HS-27A (cell line): ENCODE measurements at regions not wholly inside any gene's neighbourhood (a gene's known extent, or its start where the extent isn't known, plus 50 kb on each side); places are given as distances from the start of the nearest gene placed in this dataset.

Source experiments
- DNase-seq: peaks from one replicate; pipeline ENCODE4 v3.0.0-alpha.2; 2012; ENCODE audit warnings: low read depth, missing footprints

DNA sequence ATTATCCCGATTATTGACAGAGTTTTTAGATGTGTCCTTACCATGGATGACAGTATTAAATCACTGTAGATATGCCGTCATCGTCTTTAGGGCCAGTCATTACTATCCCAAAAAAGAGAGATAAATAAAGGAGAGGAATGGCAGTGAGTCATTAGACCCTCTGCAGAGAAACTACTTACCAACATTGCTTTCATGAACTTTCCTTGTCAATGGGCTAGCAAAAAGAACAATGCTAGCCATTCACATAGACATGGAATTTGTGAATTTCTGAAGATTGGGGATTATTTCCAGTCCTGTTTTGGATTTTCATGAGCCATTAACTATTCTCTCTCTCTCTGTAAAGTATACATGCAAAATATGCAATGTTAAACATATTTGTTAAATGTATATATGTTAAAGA, 319.4 kb upstream of the FANCL start:
- no peak for DNase-seq

DNA sequence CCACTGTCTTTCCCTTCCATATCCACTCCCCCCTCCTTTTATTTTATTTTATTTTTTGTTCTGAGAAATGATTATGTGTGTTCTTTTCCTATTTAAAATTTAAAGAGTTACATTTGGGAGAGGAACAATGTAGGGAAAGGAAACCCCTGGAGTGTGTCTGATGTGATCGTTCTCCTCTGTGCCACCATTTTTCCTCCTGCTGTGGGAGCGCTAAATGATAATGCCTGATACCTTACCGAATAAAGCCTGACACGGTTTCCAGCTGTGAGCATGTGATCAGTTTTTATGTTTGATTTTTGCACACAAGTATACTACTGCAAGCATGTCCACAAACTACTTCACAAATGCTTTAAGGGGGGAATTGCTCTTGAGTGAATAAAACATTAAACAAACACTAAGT, 317.8 kb upstream of the FANCL start:
- DNase-seq = no peak

DNA sequence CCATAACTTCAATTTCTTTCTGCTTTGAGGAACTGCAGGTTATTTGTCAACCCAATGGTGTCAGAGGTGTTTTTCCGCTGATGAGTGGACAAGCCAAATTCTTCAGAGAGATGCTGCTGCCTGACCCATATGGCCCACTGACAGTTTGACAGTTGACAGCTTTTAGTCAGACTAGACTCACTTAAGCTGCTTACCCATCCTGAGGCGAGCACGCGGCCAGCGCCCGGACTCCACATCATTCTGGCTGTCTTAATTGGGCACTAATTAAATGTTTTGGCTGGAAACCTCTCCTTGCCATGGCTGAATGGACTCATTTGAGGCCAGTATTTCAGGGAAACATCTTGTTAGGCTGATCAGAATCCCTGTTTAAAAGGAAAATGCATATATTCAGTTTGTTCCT, 316.1 kb upstream of the FANCL start:
- DNase-seq = no peak

DNA sequence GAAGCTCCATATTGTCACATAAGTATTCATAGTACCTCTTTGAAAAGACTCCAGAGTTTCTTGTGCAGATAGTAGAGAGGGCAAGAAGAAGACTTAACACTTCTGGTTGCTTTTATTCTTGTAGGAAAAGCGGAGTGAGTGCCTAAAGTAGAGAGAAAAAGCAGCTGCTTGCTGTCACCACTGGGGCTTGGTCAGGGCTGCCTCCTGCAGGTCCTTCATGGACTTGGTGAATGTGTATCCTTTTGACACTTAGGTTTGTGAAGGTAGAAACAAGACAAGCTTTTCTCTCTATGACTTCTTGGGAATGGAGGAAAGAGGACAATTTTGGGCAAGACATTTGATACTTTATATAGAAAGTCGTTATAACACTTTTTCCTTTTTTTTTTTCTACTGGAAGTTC, 312.8 kb upstream of the FANCL start:
- no peak for DNase-seq

DNA sequence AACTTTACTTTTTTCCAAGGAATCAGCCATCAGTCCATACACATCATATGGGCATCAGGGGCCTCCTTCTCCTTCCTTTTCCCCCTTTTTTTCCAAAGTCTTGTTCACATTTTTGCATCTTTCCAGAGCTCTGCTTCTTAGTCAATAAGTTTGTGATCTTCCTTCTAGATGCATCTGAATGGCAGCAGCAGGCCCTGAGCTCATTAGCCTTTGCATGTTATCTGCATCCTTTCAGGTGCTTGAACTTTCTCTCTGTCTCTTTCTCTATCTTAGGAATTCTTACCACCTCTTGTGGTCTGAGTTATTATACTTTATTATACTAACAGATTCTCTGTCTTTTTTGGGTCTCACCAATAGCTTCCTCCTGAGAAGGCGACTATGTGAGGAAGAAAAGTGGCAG, 312.4 kb upstream of the FANCL start:
- no peak for DNase-seq

DNA sequence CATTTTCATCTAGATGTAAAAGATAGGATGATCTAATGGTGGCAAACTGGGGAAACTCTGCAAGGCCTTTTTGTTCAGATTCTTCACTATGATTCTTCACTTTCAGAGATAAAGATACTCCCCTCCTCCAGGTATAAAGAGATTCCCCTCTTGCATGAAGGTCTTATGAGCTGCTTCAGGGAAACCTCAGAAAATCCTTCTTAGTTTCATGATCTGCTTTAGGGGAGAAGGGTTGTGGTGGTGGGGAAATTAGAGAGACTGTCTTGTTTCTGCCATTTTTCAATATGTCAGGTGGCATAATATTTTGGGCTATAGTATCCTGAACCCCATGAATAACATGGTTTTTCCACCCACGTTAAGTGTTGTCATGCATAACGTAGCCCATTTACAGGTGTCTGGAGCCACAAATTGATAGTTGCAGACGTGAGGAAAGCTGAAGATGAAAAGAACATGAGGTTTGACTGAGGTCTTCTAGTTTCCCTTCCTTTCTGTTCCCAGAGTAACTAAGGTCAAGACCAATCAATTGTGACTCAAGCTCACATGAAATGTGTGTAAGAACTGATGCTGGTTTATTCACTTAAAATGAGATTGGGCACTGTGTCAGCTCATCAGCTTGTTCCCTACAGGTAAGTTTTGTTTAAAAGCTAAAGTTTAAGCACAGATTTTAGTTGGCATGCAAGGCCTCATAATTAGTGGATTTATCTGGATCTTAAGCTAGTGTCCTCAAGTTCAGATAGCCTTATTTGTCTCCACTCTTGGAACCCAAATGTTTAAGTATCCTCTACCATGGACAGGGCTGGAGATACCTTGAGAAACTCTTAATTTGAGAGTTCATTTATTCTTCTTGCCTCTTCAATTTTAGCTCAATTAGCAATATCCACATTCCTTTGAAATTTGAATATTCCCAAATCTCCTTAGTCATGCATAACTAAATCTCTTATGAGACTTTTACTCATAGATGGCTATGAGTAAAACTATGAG, 304.5 kb upstream of the FANCL start:
- DNase-seq = no peak

DNA sequence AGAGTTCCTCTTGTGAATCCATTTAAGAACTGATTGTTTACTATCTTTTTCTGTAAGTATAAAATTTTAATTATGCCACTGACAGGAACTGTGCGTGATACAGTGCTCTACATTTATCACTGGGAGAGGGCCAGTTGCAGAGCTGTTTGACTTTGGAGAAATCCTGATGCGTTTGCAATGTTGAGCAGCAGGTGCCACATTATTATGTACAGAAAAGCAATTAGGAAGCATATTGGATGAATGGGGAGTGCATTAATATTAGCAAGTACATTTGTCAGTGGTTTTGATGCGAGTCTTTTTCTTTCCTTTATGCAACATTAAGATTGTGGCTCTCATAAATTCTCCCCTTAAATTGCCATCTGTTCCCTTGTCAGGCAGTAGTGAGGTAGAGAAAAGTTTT, 302.3 kb upstream of the FANCL start:
- no peak for DNase-seq

DNA sequence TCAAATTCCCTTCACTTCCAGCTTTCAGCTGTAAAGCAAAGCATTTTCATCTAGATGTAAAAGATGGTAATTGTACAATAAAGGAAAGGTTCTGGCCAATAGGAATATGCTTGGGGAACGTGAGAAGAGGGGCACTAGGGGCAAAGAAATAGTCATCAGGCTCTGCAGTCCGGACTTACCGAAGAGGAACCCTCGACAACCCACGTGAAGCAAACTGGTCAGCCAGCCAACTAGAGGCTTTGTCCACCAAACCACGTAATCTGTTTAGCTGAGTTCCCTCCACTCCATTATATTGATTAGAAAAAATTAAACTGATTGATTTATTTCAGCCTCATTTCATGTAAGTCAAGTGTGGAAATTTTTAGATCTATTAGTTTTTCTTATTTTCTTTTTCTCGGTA, 300.4 kb upstream of the FANCL start:
- DNase-seq = no peak

DNA sequence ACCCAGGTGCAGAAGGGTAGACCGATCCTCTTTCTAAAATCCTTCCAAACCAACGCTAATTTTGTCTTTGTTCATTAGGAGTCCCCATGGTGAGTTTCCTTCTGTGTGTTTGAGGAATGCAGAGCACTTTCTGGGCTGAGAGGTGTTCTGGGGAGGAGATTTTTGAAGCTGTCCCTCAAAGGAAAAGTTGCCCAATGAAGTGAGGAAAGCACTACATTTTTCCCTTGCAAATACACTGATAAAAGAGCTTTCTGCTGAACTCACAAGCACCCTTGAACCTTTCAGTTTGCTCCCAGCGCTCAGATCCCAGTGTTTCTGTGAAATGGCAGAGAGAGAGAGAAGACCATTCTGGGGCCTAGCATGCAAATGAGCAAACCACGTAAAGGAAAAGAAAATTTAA, 299.6 kb upstream of the FANCL start:
- no peak for DNase-seq

DNA sequence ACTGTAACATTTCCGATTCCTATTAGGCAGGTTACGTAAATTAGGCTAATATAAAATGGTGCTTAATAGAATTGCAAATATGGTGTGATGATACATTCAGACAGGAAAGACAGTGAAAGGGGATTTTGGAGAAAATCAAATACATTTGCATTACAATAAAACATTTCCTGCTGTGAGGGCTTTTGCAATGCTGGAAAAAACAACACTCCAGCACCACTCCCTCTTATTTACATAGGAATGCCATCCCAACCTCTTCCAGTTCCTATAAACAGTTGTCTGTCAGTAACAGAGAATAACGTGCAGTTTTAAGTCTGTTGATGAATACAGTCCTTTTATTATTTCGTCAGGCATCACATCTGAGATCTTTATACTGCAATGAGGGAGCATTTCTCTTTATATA, 298.8 kb upstream of the FANCL start:
- DNase-seq = no peak

DNA sequence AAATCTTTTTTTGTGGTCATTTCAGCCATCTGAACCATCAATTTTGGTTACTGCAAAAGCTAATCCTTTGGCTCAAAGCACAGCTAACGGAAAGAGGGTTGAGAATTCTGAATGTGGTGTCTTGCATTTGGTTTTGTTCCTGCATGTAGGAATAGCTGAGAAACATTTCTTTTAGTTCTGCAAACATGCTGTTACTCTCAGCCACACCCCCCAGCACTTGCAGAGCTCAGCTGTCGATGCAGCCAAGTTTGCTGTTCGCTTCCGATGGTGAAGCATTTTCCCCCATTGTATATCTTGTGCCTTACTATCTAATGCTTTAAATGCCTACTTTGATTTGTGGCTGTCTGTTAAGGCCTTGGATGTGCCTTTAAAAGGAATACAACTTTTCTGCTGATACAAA, 294.9 kb upstream of the FANCL start:
- DNase-seq = no peak

DNA sequence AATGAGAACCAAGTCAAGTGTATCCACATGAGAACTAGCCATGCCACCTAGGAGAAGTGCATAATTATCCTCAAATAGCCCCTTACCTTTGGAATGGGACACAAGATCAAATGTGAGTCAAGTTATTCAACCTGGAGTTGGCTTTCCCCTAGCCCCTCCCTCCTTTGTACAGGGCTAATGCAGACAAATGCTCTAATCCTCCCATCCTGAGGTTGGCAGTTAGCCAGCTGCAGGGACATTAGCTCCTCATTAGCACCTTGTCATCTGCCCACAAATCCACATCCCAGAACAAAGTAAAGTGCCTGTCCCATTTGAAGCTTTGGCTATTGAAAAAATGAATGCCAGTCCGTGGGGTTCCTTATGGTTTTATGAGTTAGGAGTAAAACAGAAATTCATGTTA, 294.1 kb upstream of the FANCL start:
- no peak for DNase-seq

DNA sequence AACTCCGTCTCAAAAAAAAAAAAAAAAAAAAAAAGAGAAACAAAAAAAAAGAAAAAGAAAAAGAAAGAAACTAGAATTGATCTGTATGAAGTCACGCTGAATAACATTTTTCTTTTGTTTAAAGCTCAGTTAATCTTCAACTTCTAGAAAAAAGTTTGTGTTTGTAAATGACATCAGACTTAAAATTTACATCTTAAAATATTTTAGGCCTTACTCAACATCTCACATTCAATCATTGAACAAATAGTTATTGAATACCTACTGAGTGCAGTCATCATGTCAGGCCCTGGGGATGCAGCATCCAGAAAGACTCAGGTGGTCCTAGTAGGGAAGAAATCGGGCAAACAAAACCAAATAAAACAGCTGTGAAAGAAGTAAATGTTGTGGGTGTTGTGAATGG, 292.3 kb upstream of the FANCL start:
- no peak for DNase-seq

DNA sequence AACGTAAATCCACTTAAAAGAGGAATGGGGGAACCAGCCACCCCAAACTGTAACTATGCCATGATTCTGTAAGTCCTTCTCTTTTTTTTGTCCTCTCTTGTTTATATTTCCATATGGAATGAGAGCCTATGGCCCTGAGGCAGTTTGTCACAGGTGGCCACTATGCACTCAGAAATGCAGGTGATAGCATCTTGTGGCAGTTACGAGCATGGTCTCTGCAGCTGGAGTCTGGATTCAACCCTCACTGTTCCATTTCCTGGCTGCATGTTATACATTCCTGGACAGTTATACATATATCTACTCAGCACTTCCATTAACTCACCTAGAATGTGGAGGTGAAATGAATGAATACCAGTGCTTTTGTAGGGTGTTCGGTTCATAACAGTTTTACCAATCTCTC, 291.5 kb upstream of the FANCL start:
- DNase-seq = no peak

DNA sequence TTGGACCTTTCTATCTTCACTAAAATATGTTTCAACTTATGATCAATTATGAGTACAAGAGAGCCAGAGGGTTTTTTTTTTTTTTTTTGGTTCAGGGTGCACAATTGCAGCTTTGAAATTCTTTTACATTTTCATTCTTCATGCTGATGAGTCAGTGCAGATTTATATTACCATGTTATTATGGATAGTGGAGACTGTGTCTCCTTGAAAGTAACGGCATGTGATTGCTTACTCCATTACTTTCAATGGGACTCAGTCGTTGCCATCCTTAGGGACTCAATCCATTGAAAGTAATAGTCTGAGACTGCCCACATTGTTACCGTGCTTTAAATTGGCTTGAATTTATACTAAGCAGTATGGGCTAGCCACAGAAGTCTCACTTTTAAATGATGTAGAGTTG, 286.5 kb upstream of the FANCL start:
- no peak for DNase-seq

DNA sequence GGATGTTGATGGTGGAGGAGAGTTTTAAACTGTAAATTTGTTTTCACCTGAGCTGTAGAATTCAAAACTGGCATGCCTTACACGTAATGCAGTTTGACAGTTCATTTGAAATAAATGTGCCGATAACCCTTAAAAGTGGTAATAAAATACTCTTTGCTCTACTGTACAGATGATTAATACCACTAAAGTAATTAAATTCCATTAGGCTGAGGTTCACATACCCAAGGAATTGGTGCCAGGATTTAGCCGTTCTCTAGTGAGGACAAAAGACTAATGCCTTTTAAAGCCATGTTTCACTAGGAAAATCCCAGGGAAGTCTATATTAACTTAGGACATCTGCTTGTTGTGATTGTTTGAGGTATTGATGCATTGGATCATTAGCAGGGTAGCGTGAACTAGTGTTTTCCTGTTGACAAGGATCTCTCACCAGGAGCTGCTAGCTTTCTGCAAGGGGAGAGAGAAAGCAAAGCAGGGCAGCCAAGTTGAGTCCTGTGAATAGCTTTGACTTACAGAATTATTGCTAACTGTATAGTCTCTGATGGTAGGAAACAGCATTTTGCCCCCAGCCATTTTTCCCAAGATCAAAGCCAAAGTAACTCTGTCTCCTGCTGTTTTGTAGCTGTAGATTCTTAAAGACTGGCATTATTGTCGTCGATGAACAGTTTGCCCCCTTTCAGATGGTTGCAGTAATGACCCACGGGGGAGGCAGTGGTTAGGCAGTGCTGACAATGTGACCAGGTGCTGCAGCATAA, 280.9 kb upstream of the FANCL start:
- no peak for DNase-seq

DNA sequence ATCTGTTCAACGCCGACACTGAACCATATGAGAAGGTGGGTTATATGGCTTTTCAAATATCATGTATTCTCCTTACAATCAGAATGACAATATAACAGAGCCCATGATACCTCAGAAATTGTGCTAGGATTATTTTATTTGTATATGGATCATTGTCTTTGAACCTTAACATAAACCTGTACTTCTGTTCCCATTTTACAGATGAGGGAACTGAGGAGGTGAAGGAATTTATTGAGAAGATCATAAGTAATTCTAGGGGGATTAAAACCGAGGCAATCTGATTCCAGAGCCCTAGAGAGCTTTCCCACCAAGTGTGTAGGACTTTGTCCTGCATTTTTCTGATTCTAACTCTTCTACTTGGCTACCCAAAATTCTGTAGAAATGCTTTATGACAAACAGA, 279.8 kb upstream of the FANCL start:
- DNase-seq = no peak

DNA sequence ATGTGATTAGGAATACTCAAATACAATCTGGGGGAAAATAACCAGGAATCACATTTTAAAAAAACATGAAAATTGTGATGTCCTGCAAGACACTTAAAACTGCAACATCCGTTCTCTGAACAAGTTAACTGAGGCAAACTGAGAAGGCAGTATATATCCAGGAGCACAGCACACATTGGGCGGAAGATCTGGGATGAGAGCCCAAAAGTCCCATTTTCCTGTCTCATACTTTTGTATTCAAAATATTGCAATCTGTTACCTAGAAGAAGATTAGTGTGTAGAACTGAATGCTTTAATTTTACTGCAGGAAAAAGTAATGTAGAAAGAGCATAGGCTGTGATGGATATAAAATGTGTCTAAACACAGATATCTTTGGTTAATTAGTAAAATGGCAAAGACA, 276.8 kb upstream of the FANCL start:
- DNase-seq = no peak

DNA sequence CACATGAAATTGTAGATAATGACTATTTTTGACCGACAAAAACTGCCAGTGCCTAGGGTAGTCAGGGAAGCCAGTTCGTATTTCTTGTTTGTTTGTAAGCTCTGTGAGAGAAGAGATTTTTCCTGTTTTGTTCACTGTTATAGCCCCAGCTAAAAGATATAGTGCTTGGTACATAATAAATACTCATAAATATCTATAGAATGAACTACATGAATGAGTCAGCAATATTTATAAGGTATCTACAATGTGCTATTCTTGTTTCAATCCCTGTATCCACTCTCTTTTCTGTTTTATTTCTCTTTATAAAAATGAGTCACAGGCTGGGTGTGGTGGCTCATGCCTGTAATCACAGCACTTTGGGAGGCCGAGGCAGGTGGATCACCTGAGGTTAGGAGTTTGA, 275.6 kb upstream of the FANCL start:
- no peak for DNase-seq

DNA sequence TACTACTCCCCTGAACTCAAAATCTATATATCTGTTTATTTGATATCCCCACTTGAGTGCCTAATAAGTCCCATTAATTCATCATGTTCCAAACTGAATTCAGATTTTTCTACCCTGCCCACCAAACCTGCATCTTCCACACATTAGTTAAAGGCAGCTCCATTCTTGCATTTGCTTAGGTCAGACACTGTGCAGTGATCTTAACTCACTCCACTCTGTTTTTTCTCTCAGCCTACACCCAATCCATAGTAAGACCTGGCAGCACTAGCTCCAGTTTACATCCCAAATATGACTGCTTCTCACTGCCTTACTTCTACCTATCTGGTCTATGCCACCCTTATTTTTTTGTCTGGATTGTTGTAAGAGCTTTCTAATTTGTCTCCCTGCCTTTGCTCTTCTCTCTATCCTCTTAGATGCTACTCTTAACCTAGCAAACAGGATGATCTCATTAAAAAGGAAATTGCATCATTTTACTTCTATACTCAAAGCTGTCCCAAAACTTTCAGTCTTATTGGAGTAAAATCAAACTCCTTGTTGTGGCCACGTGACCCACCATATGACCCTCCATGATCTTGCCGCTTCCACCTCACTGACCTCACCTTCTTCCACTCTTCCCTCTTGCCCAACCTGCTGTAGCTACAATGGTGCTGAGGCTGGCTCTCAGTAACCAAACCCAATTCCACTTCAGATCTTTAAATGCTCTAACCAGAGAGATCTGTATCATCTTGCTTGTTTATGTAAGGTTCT, 274.9 kb upstream of the FANCL start:
- DNase-seq = no peak

DNA sequence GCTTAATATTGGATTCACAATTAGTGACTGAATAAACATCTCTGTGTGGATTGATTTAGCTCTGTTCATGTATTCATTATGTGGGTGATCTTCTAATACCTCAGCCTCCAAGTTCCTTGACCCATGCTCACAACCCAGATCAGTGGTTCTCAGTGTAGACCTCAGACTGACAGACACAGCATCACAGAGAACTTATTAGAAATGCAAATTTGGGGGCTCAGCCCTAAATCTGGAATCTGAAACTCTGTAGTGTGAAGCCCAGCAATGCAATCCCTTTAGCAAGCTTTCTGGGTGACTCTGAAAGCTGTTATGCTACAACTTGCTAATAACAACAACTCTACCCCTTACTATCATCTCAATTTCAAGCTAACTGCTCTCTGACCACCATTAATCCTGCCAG, 273.1 kb upstream of the FANCL start:
- DNase-seq = no peak

DNA sequence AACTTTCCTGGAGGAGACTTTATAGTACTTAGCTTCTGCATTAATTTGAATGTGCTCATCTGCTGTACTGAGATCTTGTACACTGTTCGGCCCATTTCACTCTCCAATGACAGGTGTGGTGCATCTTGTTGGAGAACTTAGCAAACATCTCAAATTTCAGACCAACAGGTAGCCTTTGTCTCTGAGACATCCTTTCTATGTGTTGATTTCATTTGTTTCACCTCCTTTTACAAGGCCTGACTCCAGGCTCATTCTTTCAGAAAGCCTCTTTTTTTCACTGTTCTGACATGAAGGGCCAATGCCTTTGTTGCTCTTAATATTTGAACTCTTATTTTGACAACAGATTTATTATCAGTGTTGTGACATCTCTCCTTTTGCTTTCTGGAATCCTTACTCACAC, 271.8 kb upstream of the FANCL start:
- no peak for DNase-seq

DNA sequence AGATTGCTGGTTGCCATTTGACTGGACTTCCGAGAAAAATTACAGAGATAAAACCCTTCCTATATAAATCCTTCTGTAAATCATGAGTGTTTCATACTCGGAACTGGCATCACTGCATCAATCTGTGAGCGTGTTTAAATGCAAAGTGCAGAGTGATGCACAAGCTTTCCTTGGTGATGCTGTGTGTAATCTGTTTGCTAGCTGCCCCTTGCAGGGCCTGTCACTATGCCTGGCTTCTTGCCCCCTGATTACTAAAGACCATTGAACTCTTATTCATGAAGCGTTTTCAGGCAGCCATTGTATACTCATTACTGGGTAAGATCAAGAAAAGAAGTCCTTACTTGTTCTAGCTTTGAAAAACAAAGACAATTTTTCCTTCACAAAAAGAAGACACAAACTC, 266.9 kb upstream of the FANCL start:
- DNase-seq = no peak
